MM.1S (cell line): ENCODE measurements at regions not wholly inside any gene's neighbourhood (a gene's known extent, or its start where the extent isn't known, plus 50 kb on each side); places are given as distances from the start of the nearest gene placed in this dataset.

Experiments
- DNase-seq: peaks from one replicate; pipeline ENCODE4 v3.0.0-alpha.2; 2015
- H2AFZ ChIP-seq: fragments of 300-600 bp; sonication (generic); 2 replicates; pipeline ENCODE4 v1.6.0; 2016; ENCODE audit warnings: antibody characterized with exemption, low read length
- H3F3A ChIP-seq: fragments of 300-600 bp; sonication (generic); 2 replicates; pipeline ENCODE4 v1.6.1; 2016; ENCODE audit warnings: mild to moderate bottlenecking, antibody characterized with exemption, low read length, moderate library complexity, mixed read lengths; ENCODE audit not compliant: insufficient read depth
- H3K27ac ChIP-seq: fragments of 300-600 bp; sonication (generic); 2 replicates; pipeline ENCODE4 v1.5.1; 2016; ENCODE audit warnings: mild to moderate bottlenecking, low read length
- H3K27me3 ChIP-seq: fragments of 300-600 bp; sonication (generic); replicated peaks from 2 replicates; pipeline ENCODE4 v1.6.0; 2016; ENCODE audit warnings: low read length; ENCODE audit not compliant: insufficient read depth
- H3K36me3 ChIP-seq: fragments of 300-600 bp; sonication (generic); replicated peaks from 2 replicates; pipeline ENCODE4 v1.6.1; 2016; ENCODE audit warnings: mild to moderate bottlenecking, low read length, mixed read lengths; ENCODE audit not compliant: insufficient read depth
- H3K4me1 ChIP-seq: fragments of 300-600 bp; sonication (generic); 2 replicates; pipeline ENCODE4 v1.6.1; 2016; ENCODE audit warnings: low read length, mixed read lengths
- H3K4me2 ChIP-seq: fragments of 300-600 bp; sonication (generic); 2 replicates; pipeline ENCODE4 v1.6.0; 2016; ENCODE audit warnings: low read depth, low read length
- H3K4me3 ChIP-seq: fragments of 300-600 bp; sonication (generic); 2 replicates; pipeline ENCODE4 v1.5.1; 2016; ENCODE audit warnings: low read length, mixed read lengths
- H3K79me2 ChIP-seq: fragments of 300-600 bp; sonication (generic); 2 replicates; pipeline ENCODE4 v1.6.1; 2016; ENCODE audit warnings: mixed run types, low read length, mixed read lengths
- H3K9ac ChIP-seq: fragments of 300-600 bp; sonication (generic); 2 replicates; pipeline ENCODE4 v1.6.1; 2016; ENCODE audit warnings: low read length, mixed read lengths
- H3K9me2 ChIP-seq: fragments of 300-600 bp; sonication (generic); replicated peaks from 2 replicates; pipeline ENCODE4 v1.6.1; 2016; ENCODE audit warnings: mild to moderate bottlenecking, low read length, mixed read lengths; ENCODE audit not compliant: insufficient read depth
- H3K9me3 ChIP-seq: fragments of 300-600 bp; sonication (generic); replicated peaks from 2 replicates; pipeline ENCODE4 v1.6.1; 2016; ENCODE audit warnings: mild to moderate bottlenecking, low read length, mixed read lengths; ENCODE audit not compliant: insufficient read depth
- H4K20me1 ChIP-seq: fragments of 300-600 bp; sonication (generic); 2 replicates; pipeline ENCODE4 v1.6.1; 2016; ENCODE audit warnings: mild to moderate bottlenecking, low read length, moderate library complexity, mixed read lengths; ENCODE audit not compliant: insufficient read depth
- CTCF ChIP-seq: fragments of 300-600 bp; sonication (generic); IDR thresholded peaks from 2 replicates; pipeline ENCODE4 v1.5.1; 2016; ENCODE audit warnings: antibody characterized with exemption, low read length, mixed read lengths
- EZH2 ChIP-seq: fragments of 300-600 bp; sonication (generic); optimal IDR thresholded peaks from 2 replicates; pipeline ENCODE3; 2017; ENCODE audit warnings: low read depth, mild to moderate bottlenecking, antibody characterized with exemption, low read length, mixed read lengths
- EZH2phosphoT487 ChIP-seq: fragments of 300-600 bp; sonication (generic); IDR thresholded peaks from 2 replicates; pipeline ENCODE4 v1.6.1; 2018; ENCODE audit warnings: antibody characterized with exemption, low read length

- no peaks in the 10 kb centered on the region for H3K79me2 ChIP-seq
- H3F3A ChIP-seq = no peaks in the 10 kb centered on the region
- H2AFZ ChIP-seq = no peak overlapping the region
- no peaks in the 10 kb centered on the region for H3K9me3 ChIP-seq
- H3K9ac ChIP-seq = no peak overlapping the region
- no peak for DNase-seq
- no peaks in the 10 kb centered on the region for H3K36me3 ChIP-seq
- H3K27me3 ChIP-seq = no peaks in the 10 kb centered on the region
- H3K9me2 ChIP-seq = no peaks in the 10 kb centered on the region
- H3K4me3 ChIP-seq = no peak overlapping the region
- no peaks in the 10 kb centered on the region for H4K20me1 ChIP-seq
- TF ChIP-seq EZH2 (no peak), EZH2phosphoT487 (no peak)
- H3K4me2 ChIP-seq = no peak overlapping the region
- H3K4me1 ChIP-seq = no peaks in the 10 kb centered on the region
- H3K27ac ChIP-seq = no peak overlapping the region
Observed at GRCh38 chr2:226123300-226123699, 676.3 kb downstream of the IRS1 start.

GRCh38 chr2:226122041-226122440 lies 677.6 kb downstream of the IRS1 start:
- no peak for TF ChIP-seq EZH2phosphoT487
- H3K4me3 ChIP-seq = no peak overlapping the region
- no peak overlapping the region for H3K9ac ChIP-seq
- no peaks in the 10 kb centered on the region for H3K27me3 ChIP-seq
- DNase-seq = no peak
- H3F3A ChIP-seq = no peaks in the 10 kb centered on the region
- H3K4me2 ChIP-seq = no peak overlapping the region
- H3K9me2 ChIP-seq = no peaks in the 10 kb centered on the region
- no peaks in the 10 kb centered on the region for H3K79me2 ChIP-seq
- no peak overlapping the region for H3K27ac ChIP-seq
- no peak overlapping the region for H2AFZ ChIP-seq
- no peaks in the 10 kb centered on the region for H3K9me3 ChIP-seq
- no peaks in the 10 kb centered on the region for H3K4me1 ChIP-seq
- H3K36me3 ChIP-seq = no peaks in the 10 kb centered on the region
- H4K20me1 ChIP-seq = no peaks in the 10 kb centered on the region

GRCh38 chr2:226121046-226121738 lies 678.4 kb downstream of the IRS1 start:
- TF ChIP-seq CTCF = no peak
- no peak for TF ChIP-seq EZH2
- TF ChIP-seq EZH2phosphoT487 = no peak
- H3F3A ChIP-seq = no peaks in the 10 kb centered on the region
- H3K4me3 ChIP-seq = no peak overlapping the region
- H3K4me2 ChIP-seq = no peak overlapping the region
- H4K20me1 ChIP-seq = no peaks in the 10 kb centered on the region
- H3K9ac ChIP-seq = no peak overlapping the region
- no peaks in the 10 kb centered on the region for H3K27me3 ChIP-seq
- H3K9me3 ChIP-seq = no peaks in the 10 kb centered on the region
- no peak for DNase-seq
- no peaks in the 10 kb centered on the region for H3K9me2 ChIP-seq
- no peak overlapping the region for H2AFZ ChIP-seq
- no peak overlapping the region for H3K27ac ChIP-seq
- no peaks in the 10 kb centered on the region for H3K4me1 ChIP-seq
- H3K36me3 ChIP-seq = no peaks in the 10 kb centered on the region
- no peaks in the 10 kb centered on the region for H3K79me2 ChIP-seq

- no peaks in the 10 kb centered on the region for H3K4me1 ChIP-seq
- no peak overlapping the region for H3K27ac ChIP-seq
Observed at GRCh38 chr2:226118471-226119429, 680.9 kb downstream of the IRS1 start.

More at GRCh38 chr2:226118471-226119429, 680.9 kb downstream of the IRS1 start:
- Histone ChIP-seq H3K27me3 (no peaks in the 10 kb centered on the region), H4K20me1 (no peaks in the 10 kb centered on the region), H3K9me2 (no peaks in the 10 kb centered on the region), H3K4me2 (no peak overlapping the region), H2AFZ (no peak overlapping the region), H3K4me3 (no peak overlapping the region), H3K36me3 (no peaks in the 10 kb centered on the region), H3F3A (no peaks in the 10 kb centered on the region), H3K79me2 (no peaks in the 10 kb centered on the region), H3K9ac (no peak overlapping the region), H3K9me3 (no peaks in the 10 kb centered on the region)
- no peak for TF ChIP-seq EZH2phosphoT487
- TF ChIP-seq EZH2 = no peak
- no peak for TF ChIP-seq CTCF
- DNase-seq = no peak
